Panc1 (cell line): ENCODE measurements at regions not wholly inside any gene's neighbourhood (a gene's known extent, or its start where the extent isn't known, plus 50 kb on each side); places are given as distances from the start of the nearest gene placed in this dataset.
A peak's percentile ranks its signal among the peaks of the same experiment; 100 is the strongest.

Experiments
- ATAC-seq: fragments of 200-7000 bp; cut with Tn5 transposase; 2 replicates; pipeline ENCODE4 v1.9.1; 2020; ENCODE audit warnings: mild to moderate bottlenecking, moderate library complexity
- BruUV-seq: library from RNA; stranded (reverse); fragments of 400-500 nt; replicated peaks from 2 replicates; lab custom pipeline; 2021; lab: Mats Ljungman, UMichigan
- CTCF ChIA-PET: fragments of 300-600 bp; sonication (Branson Sonifier 250); formaldehyde crosslinking; loops from one replicate; lab custom pipeline; 2022; ENCODE audit warnings: antibody characterized with exemption; lab: Charles Lee
- POLR2A ChIA-PET: fragments of 300-600 bp; sonication (Branson Sonifier 250); formaldehyde crosslinking; loops from one replicate; lab custom pipeline; 2022; ENCODE audit warnings: antibody characterized with exemption; lab: Charles Lee
- DNase-seq: peaks from one replicate; pipeline ENCODE4 v3.0.0-alpha.2; 2010; ENCODE audit warnings: low read depth, low spot score
- H3K27ac ChIP-seq: 2 replicates; pipeline ENCODE4 v1.5.1; 2011; ENCODE audit warnings: mild to moderate bottlenecking, low read length, inconsistent platforms
- H3K27me3 ChIP-seq: fragments of 200-500 bp; sonication (Bioruptor generic); 2 replicates; pipeline ENCODE4 v1.6.0; 2014; ENCODE audit warnings: low read length, inconsistent platforms; ENCODE audit not compliant: control insufficient read depth, insufficient read depth
- H3K36me3 ChIP-seq: fragments of 200-500 bp; sonication (Bioruptor generic); 2 replicates; pipeline ENCODE4 v1.5.1; 2014; ENCODE audit warnings: inconsistent platforms, mild to moderate bottlenecking, low read length, moderate library complexity; ENCODE audit not compliant: control insufficient read depth, insufficient read depth
- H3K4me1 ChIP-seq: 2 replicates; pipeline ENCODE4 v1.5.1; 2011; ENCODE audit warnings: inconsistent platforms, mild to moderate bottlenecking, low read length, moderate library complexity; ENCODE audit not compliant: control insufficient read depth, insufficient read depth
- H3K4me3 ChIP-seq, 2 experiments: 2 replicates each; pipeline ENCODE4 v1.5.1; 2011 to 2012; ENCODE audit warnings: low read depth in 2 of 2, low read length in 2 of 2, mild to moderate bottlenecking in 2 of 2, inconsistent platforms in 1 of 2, moderate library complexity in 1 of 2
- H3K9me3 ChIP-seq: fragments of 200-500 bp; sonication (Bioruptor generic); 2 replicates; pipeline ENCODE4 v1.5.1; 2014; ENCODE audit warnings: low read depth, mild to moderate bottlenecking, inconsistent platforms, low read length, moderate library complexity; ENCODE audit not compliant: control insufficient read depth, insufficient read depth
- CTCF ChIP-seq: fragments of 450-650 bp; IDR thresholded peaks from 2 replicates; pipeline ENCODE4 v1.5.1; 2017; ENCODE audit warnings: mild to moderate bottlenecking
- POLR2AphosphoS5 ChIP-seq: IDR thresholded peaks from 2 replicates; pipeline ENCODE4 v1.6.1; 2012; ENCODE audit warnings: mild to moderate bottlenecking, low read depth, low read length, moderate library complexity
- REST ChIP-seq, 2 experiments: IDR thresholded peaks; 2 replicates each; pipeline ENCODE4 v1.6.1; 2011 to 2012; ENCODE audit warnings: low read depth in 2 of 2, control low read depth in 1 of 2, low read length in 1 of 2, mild to moderate bottlenecking in 1 of 2, moderate library complexity in 1 of 2; ENCODE audit not compliant: insufficient read depth in 1 of 2
- SIN3A ChIP-seq: IDR thresholded peaks from 2 replicates; pipeline ENCODE4 v1.6.1; 2012; ENCODE audit warnings: low read depth, mild to moderate bottlenecking, low read length, moderate library complexity, borderline replicate concordance; ENCODE audit not compliant: insufficient read depth
- TCF7L2 ChIP-seq: IDR thresholded peaks from 2 replicates; pipeline ENCODE4 v1.6.1; 2011; ENCODE audit warnings: mild to moderate bottlenecking, low read depth, low read length, inconsistent platforms
- in situ Hi-C: cut with HindIII; loops from 2 replicates; pipeline ENCODE4 v1.10.0; 2016; ENCODE audit warnings: low sequenced_read_pairs, low pct_unique_long_range_greater_than_20kb
- intact Hi-C: fragments of 100-400 bp; cut with micrococcal nuclease; formaldehyde crosslinking; loops from one replicate; pipeline ENCODE4 v1.10.0; 2022; ENCODE audit not compliant: unreplicated experiment

- Histone ChIP-seq H3K36me3 (no peaks in the 10 kb centered on the region), H3K4me1 (no peaks in the 10 kb centered on the region), H3K27me3 (no peaks in the 10 kb centered on the region), H3K27ac (no peak overlapping the region), H3K4me3 (no peak overlapping the region), H3K9me3 (no peaks in the 10 kb centered on the region)
- ATAC-seq (no peak), DNase-seq (no peak)
- intact Hi-C loops (no loop called here), in situ Hi-C loops (no loop called here)
- CTCF ChIA-PET = no interaction called here
- BruUV-seq = no TSS peak
- TF ChIP-seq CTCF = peak; percentile 10; the same call in 1 of the 2 replicates
- no peak for TF ChIP-seq REST (IDR thresholded peaks at IDR 0.05; ENCODE audit: insufficient read depth in 1 of 2, low read depth in 2 of 2, low read length in 1 of 2)
- POLR2A ChIA-PET = no interaction called here
These were observed 354.5 kb upstream of the SOX14 start for GRCh38 chr3:137409584-137409983.

- Histone ChIP-seq H3K9me3 (no peaks in the 10 kb centered on the region), H3K27ac (no peak overlapping the region), H3K4me3 (no peak overlapping the region), H3K27me3 (no peaks in the 10 kb centered on the region), H3K36me3 (no peaks in the 10 kb centered on the region), H3K4me1 (no peaks in the 10 kb centered on the region)
- BruUV-seq = no TSS peak
- no peak for ATAC-seq
- ChIA-PET POLR2A (no interaction called here), CTCF (no interaction called here)
- intact Hi-C loops = no loop called here
- TF ChIP-seq CTCF (no peak), TCF7L2 (no peak), REST (IDR thresholded peaks at IDR 0.05; ENCODE audit: insufficient read depth in 1 of 2, low read depth in 2 of 2, low read length in 1 of 2) (no peak), SIN3A (no peak), POLR2AphosphoS5 (no peak)
- no peak for DNase-seq
- in situ Hi-C loops = no loop called here
These were observed 354.1 kb upstream of the SOX14 start for GRCh38 chr3:137410028-137410427.
